Endothelial cell of umbilical vein (primary cell): ENCODE measurements at regions not wholly inside any gene's neighbourhood (a gene's known extent, or its start where the extent isn't known, plus 50 kb on each side); places are given as distances from the start of the nearest gene placed in this dataset.

Source experiments
- BruUV-seq: library from RNA; stranded (reverse); fragments of 400-500 nt; replicated peaks from 2 replicates; lab custom pipeline; 2021; lab: Mats Ljungman, UMichigan
- CTCF ChIA-PET: fragments of 300-600, 350-600 bp; sonication (Branson Sonifier 250); formaldehyde crosslinking; loops from one replicate; lab custom pipeline; 2021; ENCODE audit warnings: antibody characterized with exemption, inconsistent platforms; lab: Charles Lee
- POLR2A ChIA-PET: fragments of 300-600, 350-600 bp; sonication (Branson Sonifier 250); formaldehyde crosslinking; loops from one replicate; lab custom pipeline; 2021; ENCODE audit warnings: antibody characterized with exemption, inconsistent platforms; lab: Charles Lee
- DNase-seq: peaks from one replicate; pipeline ENCODE4 v3.0.0-alpha.2; 2011; ENCODE audit warnings: low read depth, low spot score
- FAIRE-seq: peaks from 2 replicates; lab custom pipeline; 2011; peaks lifted over from hg19 to GRCh38; lab: Jason Lieb, UNC
- H2AFZ ChIP-seq: 2 replicates; pipeline ENCODE4 v1.6.0; 2012; ENCODE audit warnings: low read depth, low read length, control low read depth, inconsistent platforms
- H3K27ac ChIP-seq: 2 replicates; pipeline ENCODE4 v1.5.1; 2011; ENCODE audit warnings: low read depth, mild to moderate bottlenecking, control low read depth, low read length, moderate library complexity; ENCODE audit not compliant: insufficient read depth
- H3K27me3 ChIP-seq, 2 experiments: 2 replicates each; pipeline versions ENCODE4 v1.6.0 to v1.6.1; 2011; ENCODE audit warnings: low read length in 2 of 2, mixed read lengths in 1 of 2; ENCODE audit not compliant: control insufficient read depth in 2 of 2, insufficient read depth in 2 of 2
- H3K36me3 ChIP-seq, 2 experiments: 2 replicates in 1 of 2; 3 replicates in 1 of 2; pipeline ENCODE4 v1.5.1; 2011; ENCODE audit warnings: low read length in 2 of 2, mild to moderate bottlenecking in 1 of 2, moderate library complexity in 1 of 2; ENCODE audit not compliant: control insufficient read depth in 2 of 2, insufficient read depth in 2 of 2; ENCODE audit errors: extremely low read depth in 1 of 2
- H3K4me1 ChIP-seq: 3 replicates; pipeline ENCODE4 v1.5.1; 2011; ENCODE audit warnings: mild to moderate bottlenecking, low read length; ENCODE audit not compliant: control insufficient read depth, insufficient read depth; ENCODE audit errors: extremely low read depth
- H3K4me2 ChIP-seq: 2 replicates; pipeline ENCODE4 v1.6.1; 2011; ENCODE audit warnings: low read length, control low read depth, mixed read lengths; ENCODE audit not compliant: insufficient read depth
- H3K4me3 ChIP-seq, 3 experiments: fragments of 200-600 bp in 1 of 3; sonication (generic), shearing (Covaris generic) in 1 of 3; replicated peaks in 1 of 3; 2 replicates each; pipeline ENCODE4 v1.5.1; 2011 to 2016; ENCODE audit warnings: control low read depth in 3 of 3, low read length in 3 of 3, mild to moderate bottlenecking in 2 of 3, inconsistent platforms in 1 of 3, low read depth in 1 of 3, moderate library complexity in 1 of 3; ENCODE audit not compliant: insufficient read depth in 1 of 3
- H3K79me2 ChIP-seq: 2 replicates; pipeline ENCODE4 v1.6.0; 2012; ENCODE audit warnings: low read length, inconsistent platforms; ENCODE audit not compliant: control insufficient read depth, insufficient read depth
- H3K9ac ChIP-seq: replicated peaks from 2 replicates; pipeline ENCODE3; 2011; ENCODE audit warnings: low read length, control low read depth; ENCODE audit not compliant: insufficient read depth; ENCODE audit errors: extremely low read depth
- H3K9me1 ChIP-seq: replicated peaks from 3 replicates; pipeline ENCODE4 v1.6.0; 2011; ENCODE audit warnings: mild to moderate bottlenecking, low read length; ENCODE audit not compliant: control insufficient read depth, insufficient read depth; ENCODE audit errors: extremely low read depth
- H3K9me3 ChIP-seq: replicated peaks from 2 replicates; pipeline ENCODE4 v1.5.1; 2012; ENCODE audit warnings: low read length, inconsistent platforms; ENCODE audit not compliant: control insufficient read depth, insufficient read depth
- H4K20me1 ChIP-seq: replicated peaks from 2 replicates; pipeline ENCODE3; 2011; ENCODE audit warnings: mild to moderate bottlenecking, low read length; ENCODE audit not compliant: control insufficient read depth, insufficient read depth; ENCODE audit errors: extremely low read depth
- EZH2 ChIP-seq: IDR thresholded peaks from 2 replicates; pipeline ENCODE4 v1.6.1; 2012; ENCODE audit warnings: borderline replicate concordance, low read depth, mild to moderate bottlenecking, moderate library complexity, low read length, inconsistent platforms; ENCODE audit not compliant: severe bottlenecking
- FOS ChIP-seq: IDR thresholded peaks from 2 replicates; pipeline ENCODE4 v1.6.1; 2011; ENCODE audit warnings: mild to moderate bottlenecking, low read length, moderate library complexity, borderline replicate concordance; ENCODE audit not compliant: insufficient read depth
- GATA2 ChIP-seq: IDR thresholded peaks from 2 replicates; pipeline ENCODE4 v1.7.0; 2011; ENCODE audit warnings: low read depth, mild to moderate bottlenecking, moderate library complexity, mixed read lengths, low read length; ENCODE audit not compliant: insufficient read length, insufficient read depth
- JUN ChIP-seq: IDR thresholded peaks from 2 replicates; pipeline ENCODE4 v1.6.1; 2011; ENCODE audit warnings: borderline replicate concordance, low read depth; ENCODE audit not compliant: insufficient read length, insufficient read depth
- MYC ChIP-seq: IDR thresholded peaks from one replicate; pipeline ENCODE4 v1.6.1; 2011; ENCODE audit warnings: mild to moderate bottlenecking, low read depth, low read length
- POLR2A ChIP-seq: IDR thresholded peaks from 2 replicates; pipeline ENCODE4 v1.6.1; 2012; ENCODE audit warnings: low read depth, mild to moderate bottlenecking, control low read depth, low read length
- POLR2AphosphoS5 ChIP-seq: IDR thresholded peaks from 2 replicates; pipeline ENCODE4 v1.6.1; 2012; ENCODE audit warnings: low read depth, mild to moderate bottlenecking, control low read depth, low read length, moderate library complexity; ENCODE audit not compliant: insufficient read depth
- dilution Hi-C: fragments of 300-500 bp; cut with MboI; formaldehyde crosslinking; loops from one replicate; pipeline ENCODE4 v1.15.0; 2019; ENCODE audit warnings: low sequenced_read_pairs; ENCODE audit not compliant: extremely low pct_ligation_motif_present
- intact Hi-C: fragments of 100-400 bp; cut with micrococcal nuclease; formaldehyde crosslinking; loops from one replicate; pipeline ENCODE4 v1.10.0; 2022
- TF ChIP-seq, protein P1 (sequence below): IDR thresholded peaks from 2 replicates; pipeline ENCODE4 v1.6.1; 2011; ENCODE audit not compliant: insufficient read depth, insufficient read length
- TF ChIP-seq, protein P2 (sequence below), 2 donors: IDR thresholded peaks; 1 replicate in 1 of 2; 2 replicates in 1 of 2; pipeline ENCODE4 v1.5.1; 2011; ENCODE audit warnings: low read length in 2 of 2, mild to moderate bottlenecking in 2 of 2, moderate library complexity in 2 of 2, control low read depth in 1 of 2, inconsistent platforms in 1 of 2, low read depth in 1 of 2; ENCODE audit not compliant: insufficient read depth in 1 of 2; ENCODE audit errors: extremely low read depth in 1 of 2

DNA sequence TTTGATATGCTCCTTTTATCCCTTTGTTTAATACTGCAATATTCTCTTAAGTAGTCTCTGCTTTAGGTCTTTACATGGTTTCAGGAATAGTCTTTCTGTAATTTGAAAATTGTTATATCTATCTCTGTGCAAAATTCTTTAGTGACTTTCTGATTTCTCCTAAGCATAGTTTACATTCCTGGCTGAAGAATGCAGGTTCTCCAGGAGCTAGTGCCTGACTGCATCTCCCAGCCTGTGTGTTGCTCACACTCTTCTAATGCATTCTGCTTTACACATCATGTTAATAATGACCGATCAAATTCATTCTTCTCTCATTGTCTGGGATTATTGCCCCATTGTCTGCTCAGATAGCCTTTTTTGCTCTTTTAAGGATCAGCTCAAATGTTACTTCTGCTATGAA, 1349.2 kb downstream of the DSC3 start:
- BruUV-seq: no TSS peak

DNA sequence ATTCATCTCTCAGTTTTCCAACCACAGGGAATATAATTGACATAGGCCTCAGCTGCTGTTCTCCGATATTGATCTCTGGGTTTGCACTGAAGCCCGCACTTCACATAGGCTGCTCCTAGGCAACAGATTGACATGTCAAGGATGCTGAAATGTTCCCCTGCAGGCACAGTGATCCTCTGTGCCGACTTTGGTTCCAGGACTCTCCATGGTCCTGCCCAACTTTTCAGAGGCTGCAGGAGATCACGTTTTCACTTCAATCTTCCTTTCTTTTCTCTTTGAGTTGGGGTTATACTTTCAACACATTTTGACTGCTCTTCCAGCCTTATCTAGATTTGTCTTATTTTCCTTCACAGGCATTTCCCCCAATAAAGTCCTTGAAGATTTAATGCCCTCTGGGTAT, 1361.0 kb downstream of the DSC3 start:
- dilution Hi-C loops (no loop called here), intact Hi-C loops (no loop called here)
- no TSS peak for BruUV-seq
- Histone ChIP-seq H3K9me3 (no peaks in the 10 kb centered on the region), H3K4me3 (no peak overlapping the region), H3K36me3 (no peaks in the 10 kb centered on the region), H2AFZ (no peak overlapping the region), H4K20me1 (no peaks in the 10 kb centered on the region), H3K27ac (no peak overlapping the region), H3K4me2 (no peak overlapping the region), H3K27me3 (no peaks in the 10 kb centered on the region), H3K79me2 (no peaks in the 10 kb centered on the region), H3K9ac (no peak overlapping the region), H3K9me1 (no peaks in the 10 kb centered on the region), H3K4me1 (no peaks in the 10 kb centered on the region)
- FAIRE-seq: no peak
- POLR2A ChIA-PET: no interaction called here
- CTCF ChIA-PET: no interaction called here
- DNase-seq: no peak
- TF ChIP-seq MYC: no peak
- TF ChIP-seq FOS: no peak
- no peak for TF ChIP-seq POLR2A

More for the DNA sequence above, 1349.2 kb downstream of the DSC3 start:
- no peak overlapping the region for H3K4me3 ChIP-seq
- no peak for DNase-seq
- no peak for FAIRE-seq
- H3K79me2 ChIP-seq: no peaks in the 10 kb centered on the region
- no peaks in the 10 kb centered on the region for H3K9me3 ChIP-seq
- intact Hi-C loops: no loop called here
- no peaks in the 10 kb centered on the region for H4K20me1 ChIP-seq
- H3K9ac ChIP-seq: no peak overlapping the region
- no peak overlapping the region for H3K4me2 ChIP-seq
- no peak overlapping the region for H3K27ac ChIP-seq
- H3K27me3 ChIP-seq: no peaks in the 10 kb centered on the region
- H3K36me3 ChIP-seq: no peaks in the 10 kb centered on the region
- dilution Hi-C loops: no loop called here
- ChIA-PET CTCF (no interaction called here), POLR2A (no interaction called here)
- TF ChIP-seq POLR2A (no peak), GATA2 (no peak), POLR2AphosphoS5 (no peak), EZH2 (no peak), JUN (no peak)
- TF ChIP-seq, protein P1, sequence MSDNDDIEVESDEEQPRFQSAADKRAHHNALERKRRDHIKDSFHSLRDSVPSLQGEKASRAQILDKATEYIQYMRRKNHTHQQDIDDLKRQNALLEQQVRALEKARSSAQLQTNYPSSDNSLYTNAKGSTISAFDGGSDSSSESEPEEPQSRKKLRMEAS: no peak
- TF ChIP-seq, protein P2, sequence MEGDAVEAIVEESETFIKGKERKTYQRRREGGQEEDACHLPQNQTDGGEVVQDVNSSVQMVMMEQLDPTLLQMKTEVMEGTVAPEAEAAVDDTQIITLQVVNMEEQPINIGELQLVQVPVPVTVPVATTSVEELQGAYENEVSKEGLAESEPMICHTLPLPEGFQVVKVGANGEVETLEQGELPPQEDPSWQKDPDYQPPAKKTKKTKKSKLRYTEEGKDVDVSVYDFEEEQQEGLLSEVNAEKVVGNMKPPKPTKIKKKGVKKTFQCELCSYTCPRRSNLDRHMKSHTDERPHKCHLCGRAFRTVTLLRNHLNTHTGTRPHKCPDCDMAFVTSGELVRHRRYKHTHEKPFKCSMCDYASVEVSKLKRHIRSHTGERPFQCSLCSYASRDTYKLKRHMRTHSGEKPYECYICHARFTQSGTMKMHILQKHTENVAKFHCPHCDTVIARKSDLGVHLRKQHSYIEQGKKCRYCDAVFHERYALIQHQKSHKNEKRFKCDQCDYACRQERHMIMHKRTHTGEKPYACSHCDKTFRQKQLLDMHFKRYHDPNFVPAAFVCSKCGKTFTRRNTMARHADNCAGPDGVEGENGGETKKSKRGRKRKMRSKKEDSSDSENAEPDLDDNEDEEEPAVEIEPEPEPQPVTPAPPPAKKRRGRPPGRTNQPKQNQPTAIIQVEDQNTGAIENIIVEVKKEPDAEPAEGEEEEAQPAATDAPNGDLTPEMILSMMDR (IDR thresholded peaks at IDR 0.05; ENCODE audit: extremely low read depth in 1 of 2, insufficient read depth in 1 of 2, low read depth in 1 of 2, low read length in 2 of 2): no peak
- no peaks in the 10 kb centered on the region for H3K9me1 ChIP-seq
- H3K4me1 ChIP-seq: no peaks in the 10 kb centered on the region
- H2AFZ ChIP-seq: no peak overlapping the region
